ENCODE measurements at regions not wholly inside any gene's neighbourhood (a gene's known extent, or its start where the extent isn't known, plus 50 kb on each side); places are given as distances from the start of the nearest gene placed in this dataset.
"Not testable (repeated sequence)": the region's sequence is repeated elsewhere in the genome, so short reads cannot be mapped to it uniquely, and the experiment has no call there.

DNA sequence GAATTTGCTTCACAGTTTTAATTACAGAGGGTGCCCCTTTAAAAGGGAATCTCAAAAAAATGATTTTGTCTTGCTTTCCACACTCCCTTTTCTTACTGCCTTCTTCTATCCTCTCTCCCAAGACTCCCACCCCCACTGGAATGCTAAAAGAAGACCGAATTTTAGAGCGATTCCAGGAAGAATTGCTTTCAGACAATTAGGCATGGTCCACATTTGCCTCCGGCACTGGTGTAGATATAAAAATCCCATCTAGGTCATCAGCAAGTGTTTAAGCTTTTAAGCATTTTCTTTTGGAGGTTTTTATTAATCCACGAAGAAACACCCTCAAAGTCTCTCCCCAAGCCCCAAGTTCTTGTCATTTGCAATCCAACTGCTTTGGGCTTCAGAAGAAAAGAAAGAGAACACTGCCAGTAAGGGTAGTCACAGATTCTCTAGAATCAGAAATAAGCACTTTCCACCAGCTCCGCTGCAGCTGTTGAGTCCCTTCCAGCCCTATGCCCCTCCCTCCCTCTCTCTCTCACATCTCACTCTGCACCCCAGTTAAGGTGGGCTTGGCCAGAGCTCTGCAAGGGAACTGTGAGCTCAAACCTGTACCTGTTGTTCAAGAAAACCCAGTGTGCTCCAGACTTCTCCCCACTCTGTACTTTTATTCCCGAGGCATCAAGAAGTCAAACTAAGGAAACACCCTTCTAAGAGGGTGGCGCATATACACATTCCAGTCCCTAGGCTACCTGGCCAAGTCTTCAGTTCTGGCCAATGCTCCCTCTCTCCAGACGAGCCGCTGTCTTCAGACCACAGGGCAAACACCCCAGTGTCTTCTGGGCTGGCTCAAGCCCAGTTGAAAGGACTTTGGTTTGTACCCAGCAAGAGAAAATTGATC lies 170.2 kb downstream of the RGS9 start:
- no peak for DNase-seq (ENCODE audit: low spot score)

DNA sequence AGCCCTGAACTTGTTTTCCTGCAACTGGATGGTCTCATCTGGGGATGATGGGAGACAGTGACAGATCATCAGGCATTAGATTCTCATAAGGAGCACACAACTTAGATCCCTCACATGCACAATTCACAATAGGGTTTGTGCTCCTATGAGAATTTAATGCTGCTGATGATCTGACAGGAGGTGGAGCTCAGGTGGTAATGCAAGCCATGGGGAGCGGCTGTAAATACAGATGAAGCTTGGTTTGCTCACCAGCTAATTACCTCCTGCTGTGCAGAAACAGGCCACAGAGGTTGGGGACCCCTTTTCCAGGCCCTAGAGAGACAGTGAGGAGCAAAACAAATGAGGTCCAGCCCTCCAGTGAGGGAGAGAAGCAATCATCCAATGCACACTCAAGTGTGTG lies 168.6 kb downstream of the RGS9 start:
- no peak for DNase-seq (ENCODE audit: low spot score)

DNA sequence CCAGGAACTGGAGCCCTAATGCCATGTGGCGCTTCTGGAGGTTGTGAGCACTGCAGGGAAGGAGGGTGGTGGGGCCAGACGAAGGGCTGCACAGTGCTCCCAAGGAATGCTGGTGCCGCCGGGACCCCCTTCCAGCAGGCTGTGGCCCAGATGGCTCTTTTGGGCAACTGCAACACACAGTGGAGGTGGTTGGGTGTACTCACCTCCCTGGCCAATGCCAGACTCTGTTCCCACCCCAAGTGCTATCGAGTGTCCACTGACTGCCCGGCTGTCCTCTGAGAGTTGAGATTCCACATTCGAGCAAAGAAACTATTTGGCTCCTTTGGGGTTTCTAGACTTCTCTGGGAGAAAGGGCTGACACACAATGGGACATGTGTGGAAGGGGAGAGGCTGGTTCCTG lies 167.9 kb downstream of the RGS9 start:
- DNase-seq (ENCODE audit: low spot score) = no peak

DNA sequence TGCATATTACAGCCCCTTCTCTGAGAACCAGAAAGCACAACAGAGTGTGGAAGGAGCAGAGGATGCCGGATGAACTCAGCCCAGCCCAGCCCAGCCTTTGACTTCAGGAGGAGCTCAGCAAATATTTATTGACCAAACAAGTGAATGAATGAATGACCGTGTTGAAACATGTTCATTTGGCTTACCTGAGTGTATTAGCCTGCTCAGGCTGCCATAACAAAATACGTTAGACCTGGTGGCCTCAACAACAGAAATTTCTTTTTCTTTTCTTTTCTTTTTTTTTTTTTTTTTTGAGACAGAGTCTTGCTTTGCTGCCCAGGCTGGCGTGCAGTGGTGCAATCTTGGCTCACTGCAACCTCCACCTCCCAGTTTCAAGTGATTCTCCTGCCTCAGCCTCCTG lies 164.7 kb downstream of the RGS9 start:
- DNase-seq (ENCODE audit: low spot score) = not testable (repeated sequence)

DNA sequence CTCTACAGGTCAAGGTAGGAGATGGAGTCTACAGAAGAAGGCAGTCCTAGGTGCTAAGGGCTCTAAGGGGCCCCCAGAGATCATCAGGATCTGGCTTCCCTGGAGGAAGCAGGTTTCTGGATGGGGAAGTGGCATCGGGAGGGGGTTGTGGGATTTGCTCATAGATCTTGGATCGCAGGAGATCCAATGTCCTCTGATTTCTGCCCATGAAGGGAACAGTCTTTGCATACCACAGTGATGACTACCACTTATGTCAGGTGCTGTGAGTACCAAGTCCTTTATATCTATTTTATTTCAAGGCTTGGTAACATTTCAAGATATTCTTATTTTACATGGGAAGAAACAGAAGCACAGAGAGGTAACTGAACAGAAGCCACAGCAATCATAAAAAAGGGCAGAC lies 164.0 kb downstream of the RGS9 start:
- no peak for DNase-seq (ENCODE audit: low spot score)

DNA sequence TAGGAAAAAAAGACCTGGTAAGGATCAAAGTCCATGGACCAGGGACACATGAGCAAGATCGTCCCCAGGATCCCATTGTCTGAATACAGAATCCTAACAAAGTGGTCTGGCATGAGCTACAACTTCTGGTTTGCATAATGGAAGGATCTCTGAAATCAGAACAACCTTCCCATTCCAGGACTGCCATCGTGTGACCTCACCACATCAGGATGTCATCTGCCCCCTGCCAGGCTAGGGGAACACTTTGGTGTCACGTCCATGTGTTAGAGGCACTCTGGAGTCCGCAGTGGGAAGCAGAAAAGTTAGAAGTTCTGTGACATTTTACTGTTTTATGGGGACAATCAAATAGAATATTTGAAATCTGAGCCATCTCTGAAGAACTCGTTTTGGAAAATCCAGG lies 160.7 kb downstream of the RGS9 start:
- no peak for DNase-seq (ENCODE audit: low spot score)

DNA sequence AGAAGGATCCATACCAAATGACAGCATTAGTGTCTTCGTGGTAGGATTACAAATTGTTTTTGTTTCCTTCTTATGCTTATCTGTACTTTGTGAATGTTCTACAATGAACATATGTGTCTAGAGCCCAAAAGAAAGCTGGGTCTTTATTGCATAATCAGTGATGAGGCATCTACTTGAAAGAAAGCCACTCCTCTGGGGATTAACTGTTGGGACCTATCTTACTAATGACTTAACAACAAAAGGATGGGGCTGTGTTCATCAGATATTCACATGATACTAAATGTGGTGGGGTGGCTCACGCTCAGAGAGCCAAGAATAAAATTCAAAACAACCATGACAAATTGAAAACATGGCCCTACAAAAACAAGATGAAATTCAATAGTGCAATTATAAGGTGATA lies 160.2 kb downstream of the RGS9 start:
- no peak for DNase-seq (ENCODE audit: low spot score)

DNA sequence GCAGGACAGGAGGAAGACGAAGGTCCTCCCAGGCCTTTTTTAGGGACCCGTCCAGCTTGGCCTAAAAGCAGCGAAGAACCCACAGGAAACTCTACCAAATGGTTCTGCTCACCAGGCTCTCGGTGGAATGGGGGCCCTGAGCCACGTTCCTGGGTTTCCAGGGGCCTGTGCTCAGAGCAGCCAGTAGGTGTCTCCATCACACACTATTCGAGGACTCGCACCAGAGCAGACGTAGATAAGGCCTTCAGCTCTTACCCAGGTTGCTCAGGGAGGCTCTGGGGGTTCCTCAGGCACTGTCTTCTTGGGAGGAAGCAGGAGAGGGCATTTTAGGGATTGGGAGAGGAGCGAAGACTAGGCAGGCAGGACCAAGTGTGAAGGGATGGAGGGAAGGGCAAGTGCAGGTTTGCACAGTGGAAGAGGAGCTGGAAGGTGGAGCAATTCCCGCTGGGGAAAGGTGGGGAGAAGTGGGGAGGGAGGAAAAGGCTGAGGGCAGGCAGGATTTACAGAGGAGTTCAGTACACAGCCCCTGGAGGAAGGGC lies 157.1 kb downstream of the RGS9 start:
- DNase-seq (ENCODE audit: low spot score) = peak; percentile 85

DNA sequence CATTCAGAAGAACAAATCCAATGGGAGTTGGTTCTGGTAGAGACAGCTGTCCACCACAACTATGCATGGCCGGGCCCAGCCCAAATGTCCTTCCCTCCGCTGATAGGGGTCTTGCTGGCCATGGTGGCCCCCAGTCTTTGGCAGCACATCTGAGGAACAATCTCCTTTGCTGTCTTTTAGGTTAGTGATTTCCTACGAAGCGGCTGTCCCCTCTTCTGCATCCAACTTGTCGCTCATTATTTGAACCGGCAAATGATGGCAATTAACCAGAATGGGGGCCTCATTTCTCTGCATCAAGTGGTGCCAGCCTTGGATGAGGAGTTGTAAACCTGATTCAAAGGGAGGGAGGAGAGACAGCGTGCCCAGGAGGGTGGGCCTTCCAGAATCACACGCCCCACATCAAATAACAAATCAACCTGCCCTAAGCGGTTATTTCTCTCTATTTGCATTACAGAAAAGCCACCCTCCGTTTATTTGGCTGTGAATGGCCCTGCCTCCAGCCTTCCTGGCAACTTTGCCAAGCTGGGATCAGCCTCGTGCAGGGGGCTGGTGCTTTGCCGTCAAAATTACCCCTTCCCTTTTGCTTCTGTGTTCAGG lies 156.5 kb downstream of the RGS9 start:
- DNase-seq (ENCODE audit: low spot score) = no peak

DNA sequence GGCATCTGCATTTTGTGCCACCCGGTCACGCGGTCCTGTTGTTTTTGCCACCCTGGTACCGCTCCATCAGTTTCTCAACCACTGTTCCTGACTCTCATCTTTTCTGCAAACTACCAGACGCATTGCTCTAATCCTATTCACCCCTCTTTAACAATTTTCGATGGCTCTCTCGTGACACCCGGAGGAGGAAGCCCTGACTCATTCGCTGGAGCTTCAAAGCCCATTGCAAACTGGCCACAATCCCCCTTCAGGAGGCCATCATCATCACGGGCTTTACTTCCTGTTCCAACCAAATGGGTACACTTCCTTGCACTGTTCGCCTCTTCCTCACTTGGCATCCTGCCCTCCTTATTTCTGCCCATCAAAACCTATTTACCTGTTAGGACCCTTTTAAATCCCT lies 155.3 kb downstream of the RGS9 start:
- no peak for DNase-seq (ENCODE audit: low spot score)

DNA sequence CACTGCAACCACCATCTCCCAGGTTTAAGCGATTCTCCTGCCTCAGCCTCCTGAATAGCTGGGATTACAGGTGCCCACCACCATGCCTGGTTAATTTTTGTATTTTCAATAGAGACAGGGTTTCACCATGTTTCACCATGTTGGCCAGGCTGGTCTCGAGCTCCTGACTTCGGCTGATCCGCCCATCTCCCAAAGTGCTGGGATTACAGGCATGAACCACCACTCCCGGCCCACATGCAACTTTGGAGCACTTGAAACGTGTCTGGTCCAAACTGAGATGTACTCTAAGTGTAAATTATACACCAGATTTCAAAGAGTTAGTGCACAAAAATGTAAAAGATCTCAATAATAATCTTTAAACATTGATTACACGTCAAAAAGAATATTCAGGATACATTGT lies 154.1 kb downstream of the RGS9 start:
- not testable (repeated sequence) for DNase-seq (ENCODE audit: low spot score)

DNA sequence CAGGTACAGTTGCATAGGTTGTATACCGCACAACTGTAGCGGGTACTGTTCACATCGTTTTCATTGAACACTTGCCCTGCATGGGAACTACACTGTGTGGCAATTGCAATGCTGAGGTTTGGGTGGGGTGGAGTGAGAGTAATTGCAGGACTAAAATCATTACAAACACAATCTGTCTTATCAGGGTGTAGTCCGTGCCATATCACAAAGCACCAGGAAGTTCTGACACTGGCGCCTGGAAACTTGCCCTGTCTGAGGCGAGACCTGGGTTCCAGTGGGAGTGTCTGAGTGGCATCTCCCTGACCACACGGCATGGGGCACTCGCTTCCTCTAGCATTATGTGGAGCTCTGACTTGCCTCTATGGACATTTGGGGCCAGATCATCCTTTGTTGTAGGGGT lies 153.4 kb downstream of the RGS9 start:
- no peak for DNase-seq (ENCODE audit: low spot score)

DNA sequence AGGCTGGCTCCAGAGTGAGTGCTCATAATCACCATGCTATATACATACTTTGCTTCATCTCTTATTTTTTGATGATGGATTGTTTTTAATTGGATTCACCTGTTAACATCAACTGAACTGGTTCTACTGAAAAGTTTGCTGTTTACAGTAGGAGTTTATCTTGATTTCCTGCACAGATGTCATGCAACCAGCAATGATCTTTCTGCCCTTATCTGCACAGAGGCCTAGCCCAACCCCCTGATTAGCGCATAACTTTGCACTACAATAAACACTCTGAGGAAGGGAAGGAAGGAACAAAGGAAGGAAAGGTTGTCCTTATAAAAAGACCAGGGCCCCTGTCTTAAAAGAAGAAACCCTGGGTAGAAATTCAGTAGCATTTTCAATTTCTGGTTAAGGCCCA lies 152.9 kb downstream of the RGS9 start:
- no peak for DNase-seq (ENCODE audit: low spot score)

DNA sequence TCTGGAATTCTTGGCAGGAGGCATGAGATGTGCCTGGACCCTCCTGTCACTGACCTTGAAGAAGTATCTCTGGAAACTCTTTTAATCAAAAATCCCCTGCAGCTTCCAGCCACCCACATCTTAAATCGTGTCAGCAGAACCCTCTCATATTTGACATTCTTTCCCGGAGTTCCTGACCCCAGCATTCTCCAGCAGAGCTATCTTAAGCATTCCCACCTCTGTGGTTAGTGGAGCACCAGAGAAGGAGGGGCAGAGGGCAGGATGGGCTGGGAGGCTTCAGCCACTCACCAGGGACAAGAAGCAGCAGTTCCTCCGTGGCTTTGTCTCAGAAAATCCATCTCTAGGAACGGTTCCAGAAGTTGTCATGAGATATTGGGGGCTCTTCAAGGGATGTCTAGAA lies 149.9 kb downstream of the RGS9 start:
- no peak for DNase-seq (ENCODE audit: low spot score)

DNA sequence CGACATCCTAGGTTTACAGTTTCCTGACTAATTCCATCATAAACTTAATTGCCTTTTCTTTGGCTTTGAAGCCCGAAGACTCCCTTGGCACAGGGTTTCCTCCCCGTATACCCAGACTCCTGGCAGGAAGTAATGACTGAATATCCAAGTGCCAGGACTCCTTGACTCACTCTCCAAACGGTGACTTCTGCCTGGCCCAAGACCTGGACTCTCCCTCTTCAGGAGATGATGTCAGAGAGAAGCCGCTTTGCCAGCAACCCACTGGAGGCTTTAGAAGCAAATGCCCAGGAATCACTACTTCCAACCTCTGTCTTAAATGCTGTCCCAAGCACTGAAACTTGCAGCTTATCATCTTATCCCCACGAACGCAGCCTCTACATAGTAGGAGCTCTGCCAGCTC lies 146.5 kb downstream of the RGS9 start:
- DNase-seq (ENCODE audit: low spot score) = no peak

DNA sequence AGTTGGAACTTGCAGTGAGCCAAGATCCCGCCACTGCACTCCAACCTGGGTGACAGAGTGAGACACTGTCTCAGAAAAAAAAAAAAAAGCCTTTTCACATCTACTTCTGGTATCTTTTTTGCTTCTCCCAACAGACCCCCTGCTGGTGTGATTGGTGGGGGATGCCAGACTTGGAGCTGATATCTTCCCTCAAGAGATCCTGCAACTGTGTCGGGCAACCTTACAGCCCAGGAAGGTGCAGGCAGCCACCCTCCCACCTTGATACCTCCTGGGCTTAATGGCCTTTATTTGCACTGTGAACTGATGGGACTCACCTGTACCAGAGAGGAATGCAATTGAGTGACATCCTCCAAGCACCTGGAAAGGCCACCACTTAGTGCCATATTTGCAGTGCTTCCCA lies 142.3 kb downstream of the RGS9 start:
- DNase-seq (ENCODE audit: low spot score) = no peak

DNA sequence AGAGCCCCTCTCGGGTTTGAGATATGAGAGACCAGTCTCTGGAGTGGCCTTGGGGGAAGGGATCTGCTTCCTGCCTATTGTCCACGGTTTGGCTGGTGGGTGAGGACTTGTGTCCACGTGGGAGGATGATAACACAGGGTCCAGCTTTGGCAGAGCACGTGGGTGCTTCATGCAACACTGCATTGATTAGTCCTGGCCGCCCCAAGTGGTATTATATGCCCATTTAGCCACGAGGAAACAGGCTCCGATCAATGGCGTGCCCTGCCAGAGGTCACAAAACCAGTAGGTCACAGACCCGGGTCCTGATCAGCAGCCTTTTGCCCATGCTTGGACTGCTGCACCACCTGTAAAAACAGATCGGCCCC lies 141.6 kb downstream of the RGS9 start:
- no peak for DNase-seq (ENCODE audit: low spot score)

DNA sequence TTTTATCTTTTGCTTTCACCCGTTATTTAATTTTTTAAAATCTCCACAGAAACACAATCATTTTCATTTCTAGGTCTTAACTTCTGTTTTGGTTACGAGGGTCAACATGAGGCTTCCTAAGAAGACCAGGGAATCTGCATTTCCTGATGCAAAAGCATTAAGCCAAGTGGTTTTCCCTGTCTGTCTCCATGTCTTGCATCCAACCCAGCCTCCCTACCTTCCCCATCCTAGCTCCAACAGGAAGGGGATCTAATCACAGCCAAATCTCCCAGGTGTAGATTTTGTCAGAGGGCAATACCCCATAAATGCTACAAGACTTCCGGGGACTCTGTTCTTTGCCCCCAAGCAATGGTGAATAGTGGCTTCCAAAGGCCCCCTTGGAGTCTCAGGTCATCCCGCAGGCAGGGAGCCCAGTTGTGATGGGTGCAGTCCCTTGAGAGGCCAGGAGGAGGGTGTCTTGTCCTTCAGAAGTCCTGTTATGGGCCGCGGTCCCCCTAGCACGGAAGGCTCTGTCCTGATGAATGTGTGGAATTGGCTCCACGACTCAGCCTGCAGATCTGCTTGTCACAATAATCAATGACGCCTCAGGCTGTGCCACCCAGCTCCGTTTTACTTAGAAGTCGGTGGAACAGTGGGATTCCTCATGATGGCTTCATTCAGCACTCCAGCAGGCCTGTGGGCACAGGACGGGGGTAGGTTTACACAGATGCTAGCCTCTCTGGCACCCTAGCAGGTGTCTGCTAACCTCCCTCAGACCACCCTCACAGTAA lies 141.1 kb downstream of the RGS9 start:
- DNase-seq (ENCODE audit: low spot score) = peak; percentile 73

DNA sequence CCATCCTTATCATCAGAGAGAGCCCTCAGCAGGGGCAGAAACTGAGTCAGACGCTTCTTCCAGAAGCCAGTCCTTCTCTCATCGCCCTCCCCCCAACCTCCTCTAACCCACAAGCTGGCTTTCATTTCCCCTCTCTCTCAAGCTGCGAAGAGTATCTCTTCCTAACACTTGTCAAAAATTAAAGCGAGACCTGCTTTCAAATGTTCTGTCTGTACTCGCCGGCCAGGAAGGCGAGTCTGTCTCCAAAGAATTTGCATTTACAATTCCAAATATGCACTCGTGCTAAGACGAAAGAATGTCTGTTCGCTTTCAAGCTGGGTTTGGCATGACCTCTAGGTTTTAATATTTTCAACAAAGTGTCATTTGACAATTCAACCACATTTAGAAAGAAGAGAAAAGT lies 140.4 kb downstream of the RGS9 start:
- DNase-seq (ENCODE audit: low spot score) = no peak

Measured in HuH-7 (cell line).